GM18909 (cell line): ENCODE measurements at regions not wholly inside any gene's neighbourhood (a gene's known extent, or its start where the extent isn't known, plus 50 kb on each side); places are given as distances from the start of the nearest gene placed in this dataset.

Experiments used
- ATAC-seq: cut with Tn5 transposase; IDR thresholded peaks from one replicate; pipeline ENCODE4 v1.9.1; 2021; ENCODE audit warnings: mild to moderate bottlenecking; ENCODE audit not compliant: unreplicated experiment, poor library complexity

DNA sequence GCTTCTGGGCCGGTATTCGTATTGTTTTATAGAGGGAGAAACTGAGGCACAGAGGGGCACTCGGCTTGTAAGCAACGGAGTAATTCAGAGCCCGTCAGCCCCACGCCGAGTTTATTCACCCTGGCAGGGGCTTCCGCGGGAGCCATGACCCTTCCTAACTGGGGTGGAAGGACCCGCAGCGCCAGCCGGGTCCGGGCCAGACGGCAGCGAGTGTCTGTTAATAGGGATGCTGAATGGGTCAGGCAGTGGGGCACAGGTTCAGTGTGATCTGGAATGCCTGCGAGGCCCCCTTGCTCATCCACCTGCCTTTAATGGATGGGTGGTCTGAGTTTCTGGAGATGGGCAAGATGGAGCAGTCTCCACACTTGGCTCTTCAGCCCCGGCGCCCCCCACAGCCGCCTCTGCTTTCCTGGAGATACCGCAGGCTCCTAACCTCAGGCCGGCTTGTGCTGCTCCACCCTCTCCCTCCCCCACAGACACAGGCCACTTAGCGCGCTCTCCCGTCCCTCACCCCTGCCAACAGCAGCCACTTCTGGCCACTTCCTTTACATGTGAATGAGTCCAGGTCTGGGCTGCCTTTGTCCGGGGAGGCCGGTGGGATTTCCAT is 147.1 kb downstream of the ERCC6L2 start:
- no peak for ATAC-seq

DNA sequence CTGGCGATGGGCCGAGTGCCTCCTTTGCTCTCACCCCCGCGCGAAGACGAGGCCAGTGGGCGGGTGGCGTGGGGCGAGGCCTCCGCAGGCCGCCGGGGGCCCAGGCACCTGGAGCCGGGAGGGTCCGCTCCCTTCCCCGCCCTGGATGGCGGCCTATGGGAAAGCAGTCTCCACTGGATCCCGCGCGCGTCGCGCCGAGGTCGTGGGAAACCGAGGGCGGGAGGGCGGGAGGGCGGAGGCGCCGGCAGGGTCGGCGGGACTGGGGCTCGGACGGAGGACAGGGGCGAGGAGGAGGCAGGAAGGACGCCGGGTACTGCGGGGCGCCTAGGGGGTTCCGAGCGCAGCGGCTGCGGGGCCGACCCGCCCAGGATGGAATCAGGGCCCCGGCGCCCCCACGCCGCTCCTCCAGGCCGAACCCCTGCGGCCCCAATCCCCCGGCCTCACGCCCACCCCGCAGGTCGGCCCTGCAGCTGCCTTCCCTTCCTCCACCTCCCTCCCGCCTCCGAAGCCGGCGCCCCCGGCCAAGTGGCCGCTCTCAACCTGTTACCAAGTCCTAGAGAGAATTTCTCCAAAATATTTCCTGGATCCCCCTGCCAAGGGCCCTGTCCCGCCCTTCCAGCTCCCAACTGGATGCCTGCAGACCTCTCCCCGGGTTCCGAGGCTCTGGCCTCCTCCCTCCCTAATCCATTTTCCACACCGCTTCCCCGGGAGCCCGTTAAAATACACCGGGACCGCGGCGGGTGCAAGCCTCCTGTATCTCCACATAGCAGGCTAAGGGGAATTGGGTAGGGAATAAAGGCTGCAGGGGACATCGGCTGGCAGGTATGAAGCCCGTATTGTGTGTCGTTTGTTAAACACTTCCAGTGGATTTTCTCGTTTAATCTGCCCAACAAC is 146.3 kb downstream of the ERCC6L2 start:
- no peak for ATAC-seq

DNA sequence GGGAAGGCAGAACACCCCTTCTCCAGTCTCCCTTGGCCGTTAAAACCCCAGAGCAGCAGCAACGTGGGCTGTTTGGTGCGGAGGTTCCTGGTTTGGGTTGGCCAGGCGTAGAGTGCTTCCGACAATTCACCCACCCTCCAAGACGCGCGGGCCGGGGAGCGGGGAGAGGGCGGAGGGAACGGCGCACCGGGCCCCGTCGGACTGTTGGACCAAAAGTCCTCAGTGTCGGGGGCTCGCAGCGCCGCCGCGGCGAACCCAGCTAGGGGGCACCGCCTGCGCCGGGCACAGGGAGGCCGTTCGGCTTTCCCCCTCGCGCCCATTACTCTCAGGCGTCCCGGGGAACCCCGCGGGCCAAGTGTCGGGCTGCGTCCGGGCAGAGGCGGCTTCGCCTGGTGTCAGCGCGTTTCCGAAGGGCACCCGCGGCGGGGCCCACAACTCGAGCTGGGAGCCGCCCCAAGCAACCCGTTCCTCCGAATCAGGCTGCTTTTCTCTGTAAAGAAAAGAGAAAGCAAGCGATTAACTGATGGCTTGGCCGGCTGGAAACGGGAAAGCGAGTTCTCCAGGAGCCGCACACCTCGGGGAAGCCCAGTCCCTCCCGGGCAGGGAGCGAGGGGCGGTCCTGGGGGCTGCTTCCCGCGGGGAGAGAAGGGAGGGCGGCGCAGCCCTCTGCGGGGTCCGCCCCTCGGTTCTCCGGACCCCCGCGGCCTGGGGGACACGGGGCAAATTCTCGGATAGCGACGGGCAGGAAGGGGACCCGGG is 145.5 kb downstream of the ERCC6L2 start:
- no peak for ATAC-seq

DNA sequence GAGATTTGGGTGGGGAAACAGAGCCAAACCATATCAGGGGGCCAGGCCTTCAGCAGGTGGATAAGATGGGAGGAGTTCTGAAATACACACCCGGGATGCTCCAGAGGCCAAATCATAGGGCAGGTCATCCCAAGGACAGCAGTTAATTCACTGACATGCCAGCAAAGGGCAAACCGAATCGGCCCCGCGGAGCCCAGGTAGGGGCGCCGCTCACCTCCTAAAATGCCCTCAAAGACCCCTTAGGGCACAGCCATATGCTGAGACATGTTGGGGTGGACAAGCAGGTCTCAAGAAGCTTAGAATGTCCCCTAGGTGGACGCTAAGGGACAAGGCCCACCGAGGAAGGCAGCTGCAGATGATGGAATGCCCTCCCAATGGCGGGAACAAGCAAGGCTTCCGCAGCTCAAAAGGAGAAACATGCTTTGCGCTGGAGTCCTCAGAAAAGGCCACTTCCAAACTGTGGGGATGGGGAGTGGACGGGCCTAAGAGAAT is 144.9 kb downstream of the ERCC6L2 start:
- no peak for ATAC-seq
